Esophagus muscularis mucosa (tissue), 4 donors: ENCODE measurements at regions not wholly inside any gene's neighbourhood (a gene's known extent, or its start where the extent isn't known, plus 50 kb on each side); places are given as distances from the start of the nearest gene placed in this dataset.

Experiments
- DNase-seq: peaks from one replicate; pipeline ENCODE4 v3.0.0-alpha.2; 2017; ENCODE audit errors: extremely low spot score
- H3K27ac ChIP-seq, 4 donors: fragments of 200-600 bp; sonication (generic); replicated peaks in 1 of 4; 1 replicate in 3 of 4; 2 replicates in 1 of 4; pipeline ENCODE4 v1.5.1; 2016 to 2019; ENCODE audit warnings: mild to moderate bottlenecking in 1 of 4
- H3K27me3 ChIP-seq, 4 donors: fragments of 200-600 bp; sonication (generic); one replicate each; pipeline versions ENCODE4 v1.5.1 to v1.6.0; 2016 to 2019
- H3K36me3 ChIP-seq, 4 donors: fragments of 200-600 bp; sonication (generic); one replicate each; pipeline ENCODE4 v1.5.1; 2016 to 2019
- H3K4me1 ChIP-seq, 4 donors: fragments of 200-600 bp; sonication (generic); one replicate each; pipeline ENCODE4 v1.5.1; 2016 to 2019
- H3K4me3 ChIP-seq, 4 donors: fragments of 200-600 bp; sonication (generic); 1 replicate in 2 of 4; 2 replicates in 2 of 4; pipeline ENCODE4 v1.5.1; 2016 to 2019; ENCODE audit warnings: mild to moderate bottlenecking in 4 of 4, moderate library complexity in 1 of 4
- H3K9me3 ChIP-seq, 4 donors: fragments of 200-600 bp; sonication (generic); 1 replicate in 3 of 4; 2 replicates in 1 of 4; pipeline ENCODE4 v1.5.1; 2016 to 2019
- CTCF ChIP-seq, 3 experiments: fragments of 200-600 bp in 2 of 3; fragments of 450-650 bp in 1 of 3; sonication (generic) in 2 of 3; IDR thresholded peaks; one replicate each; pipeline ENCODE4 v1.5.1; 2017 to 2019; ENCODE audit warnings: antibody characterized with exemption in 3 of 3, mild to moderate bottlenecking in 2 of 3, moderate library complexity in 1 of 3
- EP300 ChIP-seq: sonication (generic); formaldehyde crosslinking; IDR thresholded peaks from one replicate; pipeline ENCODE4 v1.6.1; 2017; ENCODE audit warnings: antibody characterized with exemption
- POLR2A ChIP-seq: fragments of 450-650 bp; IDR thresholded peaks from one replicate; pipeline ENCODE4 v1.6.1; 2017; ENCODE audit warnings: antibody characterized with exemption, moderate library complexity, mild to moderate bottlenecking, low read depth
- POLR2AphosphoS5 ChIP-seq, 2 donors: sonication (generic); formaldehyde crosslinking; IDR thresholded peaks; one replicate each; pipeline ENCODE4 v1.6.1; 2017; ENCODE audit warnings: antibody characterized with exemption in 2 of 2
- WGBS: methylation state at CpG from one replicate; pipeline ENCODE4 v1.1.5; 2018; 5-methylcytosine and 5-hydroxymethylcytosine counted together
- intact Hi-C: fragments of 100-400 bp; cut with DNase I; formaldehyde crosslinking; loops from one replicate; pipeline ENCODE4 v1.15.1; 2023

DNA sequence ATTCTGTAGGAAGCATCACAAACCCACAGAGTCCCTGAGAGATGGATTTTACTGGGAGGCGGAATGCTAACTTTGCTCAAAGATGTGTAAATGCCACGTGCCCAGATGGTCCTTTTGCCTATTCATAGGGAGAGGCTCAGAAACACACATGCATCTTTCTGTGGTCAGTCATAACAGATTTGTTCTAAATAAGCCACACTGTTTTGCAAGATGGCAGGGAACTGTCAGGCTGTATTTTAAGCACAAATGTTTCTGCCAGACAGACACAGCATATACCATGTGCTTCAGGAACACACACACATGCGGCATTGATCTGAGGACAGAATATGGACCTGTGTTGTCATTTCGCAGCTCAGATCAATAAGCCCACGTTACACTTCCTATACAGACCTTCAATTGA, 312.0 kb downstream of the GPD2 start:
- no peak overlapping the region for H3K4me3 ChIP-seq
- TF ChIP-seq CTCF (IDR thresholded peaks at IDR 0.05) (no peak), POLR2AphosphoS5 (IDR thresholded peaks at IDR 0.05) (no peak), EP300 (no peak), POLR2A (no peak)
- no peaks in the 10 kb centered on the region for H3K9me3 ChIP-seq
- no peak for DNase-seq
- no peaks in the 10 kb centered on the region for H3K36me3 ChIP-seq
- H3K4me1 ChIP-seq: no peaks in the 10 kb centered on the region
- 67% methylated on average over 5 of the region's 5 CpGs for WGBS
- no peaks in the 10 kb centered on the region for H3K27me3 ChIP-seq
- H3K27ac ChIP-seq: no peak overlapping the region
- intact Hi-C loops: no loop called here

GRCh38 chr2:156752042-156752441, 315.9 kb downstream of the GPD2 start:
- no peak for DNase-seq
- WGBS: 94% methylated on average over 2 of the region's 2 CpGs
- no peaks in the 10 kb centered on the region for H3K27me3 ChIP-seq
- intact Hi-C loops: no loop called here
- H3K4me1 ChIP-seq: no peaks in the 10 kb centered on the region
- no peak overlapping the region for H3K27ac ChIP-seq
- no peaks in the 10 kb centered on the region for H3K36me3 ChIP-seq
- no peak overlapping the region for H3K4me3 ChIP-seq
- TF ChIP-seq POLR2A (no peak), EP300 (no peak), POLR2AphosphoS5 (IDR thresholded peaks at IDR 0.05) (no peak), CTCF (IDR thresholded peaks at IDR 0.05) (no peak)
- no peaks in the 10 kb centered on the region for H3K9me3 ChIP-seq

DNA sequence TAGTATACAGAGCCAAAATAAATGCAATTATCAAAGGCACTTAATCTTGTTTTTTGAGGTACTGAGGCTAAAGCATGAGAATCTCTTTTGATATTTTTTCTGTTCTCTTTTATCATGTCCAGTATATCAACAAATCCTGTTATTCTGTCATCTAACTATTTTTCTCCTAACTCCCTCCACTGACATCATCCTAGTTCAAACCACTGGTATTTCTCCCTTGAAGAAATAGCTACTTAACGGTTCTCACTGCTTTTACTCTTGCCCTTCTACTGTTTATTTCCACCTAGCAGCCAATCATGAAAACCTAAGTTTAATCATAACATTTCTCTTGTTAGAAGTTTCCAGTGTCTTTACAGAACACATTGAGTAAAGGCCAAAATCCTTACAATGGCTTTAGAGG, 317.6 kb downstream of the GPD2 start:
- TF ChIP-seq EP300: no peak
- TF ChIP-seq CTCF (IDR thresholded peaks at IDR 0.05): no peak
- no peak for TF ChIP-seq POLR2A
- TF ChIP-seq POLR2AphosphoS5 (IDR thresholded peaks at IDR 0.05): no peak
- no peaks in the 10 kb centered on the region for H3K36me3 ChIP-seq
- WGBS: 24% methylated on average over 1 of the region's 1 CpG
- intact Hi-C loops: no loop called here
- no peak overlapping the region for H3K27ac ChIP-seq
- no peak for DNase-seq
- no peaks in the 10 kb centered on the region for H3K4me1 ChIP-seq
- no peaks in the 10 kb centered on the region for H3K27me3 ChIP-seq
- H3K9me3 ChIP-seq: no peaks in the 10 kb centered on the region
- no peak overlapping the region for H3K4me3 ChIP-seq

GRCh38 chr2:156756516-156756915, 320.3 kb downstream of the GPD2 start:
- H3K9me3 ChIP-seq: no peaks in the 10 kb centered on the region
- no peak overlapping the region for H3K4me3 ChIP-seq
- TF ChIP-seq POLR2A (no peak), EP300 (no peak), CTCF (IDR thresholded peaks at IDR 0.05) (no peak), POLR2AphosphoS5 (IDR thresholded peaks at IDR 0.05) (no peak)
- intact Hi-C loops: no loop called here
- H3K36me3 ChIP-seq: no peaks in the 10 kb centered on the region
- no peaks in the 10 kb centered on the region for H3K27me3 ChIP-seq
- DNase-seq: no peak
- H3K27ac ChIP-seq: no peak overlapping the region
- no peaks in the 10 kb centered on the region for H3K4me1 ChIP-seq

- no peak for TF ChIP-seq POLR2AphosphoS5 (IDR thresholded peaks at IDR 0.05)
- TF ChIP-seq CTCF (IDR thresholded peaks at IDR 0.05): no peak
- no peak for TF ChIP-seq EP300
- no peak for TF ChIP-seq POLR2A
- Histone ChIP-seq H3K4me1 (no peaks in the 10 kb centered on the region), H3K27ac (no peak overlapping the region), H3K36me3 (no peaks in the 10 kb centered on the region), H3K27me3 (no peaks in the 10 kb centered on the region), H3K9me3 (no peaks in the 10 kb centered on the region), H3K4me3 (no peak overlapping the region)
- intact Hi-C loops: no loop called here
- no peak for DNase-seq
- WGBS: 90% methylated on average over 2 of the region's 2 CpGs
These were observed 327.0 kb downstream of the GPD2 start for GRCh38 chr2:156763174-156763573.
